OCI-LY1 (cell line): ENCODE measurements at regions not wholly inside any gene's neighbourhood (a gene's known extent, or its start where the extent isn't known, plus 50 kb on each side); places are given as distances from the start of the nearest gene placed in this dataset.

Experiments
- H2AFZ ChIP-seq: fragments of 200-600 bp; sonication (generic), shearing (Covaris generic); 2 replicates; pipeline ENCODE4 v1.6.0; 2014; ENCODE audit warnings: antibody characterized with exemption, mild to moderate bottlenecking, low read length
- H3F3A ChIP-seq: fragments of 200-600 bp; sonication (generic), shearing (Covaris generic); 2 replicates; pipeline ENCODE4 v1.6.0; 2014; ENCODE audit warnings: mild to moderate bottlenecking, antibody characterized with exemption, low read length, moderate library complexity; ENCODE audit not compliant: insufficient read depth
- H3K27ac ChIP-seq: fragments of 200-600 bp; sonication (generic); 2 replicates; pipeline ENCODE4 v1.5.1; 2014; ENCODE audit warnings: low read length, mixed run types, mild to moderate bottlenecking, low read depth; ENCODE audit not compliant: poor library complexity, severe bottlenecking
- H3K27me3 ChIP-seq: fragments of 200-600 bp; sonication (generic); 2 replicates; pipeline ENCODE4 v1.6.0; 2014; ENCODE audit warnings: antibody characterized with exemption, mild to moderate bottlenecking, low read length, moderate library complexity; ENCODE audit not compliant: insufficient read depth
- H3K36me3 ChIP-seq: fragments of 200-600 bp; sonication (generic); 2 replicates; pipeline ENCODE4 v1.6.1; 2014; ENCODE audit warnings: mild to moderate bottlenecking, antibody characterized with exemption, low read length, moderate library complexity, mixed read lengths; ENCODE audit not compliant: insufficient read depth
- H3K4me1 ChIP-seq: fragments of 200-600 bp; sonication (generic); 2 replicates; pipeline ENCODE4 v1.5.1; 2014; ENCODE audit warnings: mild to moderate bottlenecking, low read length, moderate library complexity; ENCODE audit not compliant: insufficient read depth, severe bottlenecking
- H3K4me2 ChIP-seq: fragments of 200-600 bp; sonication (generic), shearing (Covaris generic); 2 replicates; pipeline ENCODE4 v1.6.1; 2014; ENCODE audit warnings: low read length
- H3K4me3 ChIP-seq: fragments of 200-600 bp; sonication (generic); 2 replicates; pipeline ENCODE4 v1.5.1; 2014; ENCODE audit warnings: low read length, low read depth, mild to moderate bottlenecking, mixed read lengths; ENCODE audit not compliant: poor library complexity, severe bottlenecking
- H3K79me2 ChIP-seq: fragments of 200-600 bp; shearing (Covaris generic); 2 replicates; pipeline ENCODE4 v1.6.1; 2016; ENCODE audit warnings: mixed run types, low read length, mixed read lengths; ENCODE audit not compliant: insufficient read depth
- H3K9ac ChIP-seq: fragments of 200-600 bp; sonication (generic), shearing (Covaris generic); 2 replicates; pipeline ENCODE4 v1.6.1; 2014; ENCODE audit warnings: mild to moderate bottlenecking, low read length, mixed read lengths
- H3K9me2 ChIP-seq: fragments of 200-600 bp; sonication (generic), shearing (Covaris generic); 2 replicates; pipeline ENCODE4 v1.6.1; 2014; ENCODE audit warnings: low read depth, mild to moderate bottlenecking, low read length, mixed read lengths
- H3K9me3 ChIP-seq: fragments of 200-600 bp; shearing (Covaris generic); 2 replicates; pipeline ENCODE4 v1.6.1; 2014; ENCODE audit warnings: low read length, mixed read lengths
- H4K20me1 ChIP-seq: fragments of 200-600 bp; sonication (generic), shearing (Covaris generic); 2 replicates; pipeline ENCODE4 v1.6.0; 2016; ENCODE audit warnings: mild to moderate bottlenecking, low read length; ENCODE audit not compliant: insufficient read depth
- CTCF ChIP-seq: fragments of 200-600 bp; sonication (generic), shearing (Covaris generic); IDR thresholded peaks from 2 replicates; pipeline ENCODE4 v1.5.1; 2017; ENCODE audit warnings: mild to moderate bottlenecking, antibody characterized with exemption, low read length, moderate library complexity, mixed read lengths
- EZH2 ChIP-seq: fragments of 200-600 bp; sonication (generic), shearing (Covaris generic); IDR thresholded peaks from 2 replicates; pipeline ENCODE4 v1.8.0; 2017; ENCODE audit warnings: borderline replicate concordance, mixed run types, mild to moderate bottlenecking, antibody characterized with exemption, low read length, moderate library complexity, mixed read lengths

GRCh38 chr10:36650274-36650673 lies 475.1 kb upstream of the ANKRD30A start:
- no peaks in the 10 kb centered on the region for H3K27me3 ChIP-seq
- no peak overlapping the region for H3K27ac ChIP-seq
- H3K79me2 ChIP-seq, result no peaks in the 10 kb centered on the region
- no peak overlapping the region for H3K4me3 ChIP-seq
- H2AFZ ChIP-seq, result no peak overlapping the region
- no peaks in the 10 kb centered on the region for H4K20me1 ChIP-seq
- H3K4me2 ChIP-seq, result no peak overlapping the region
- no peaks in the 10 kb centered on the region for H3K9me2 ChIP-seq
- no peaks in the 10 kb centered on the region for H3K36me3 ChIP-seq
- no peak overlapping the region for H3K9ac ChIP-seq
- H3K9me3 ChIP-seq, result no peaks in the 10 kb centered on the region
- no peaks in the 10 kb centered on the region for H3K4me1 ChIP-seq
- no peaks in the 10 kb centered on the region for H3F3A ChIP-seq
- TF ChIP-seq EZH2 (no peak), CTCF (no peak)

- Histone ChIP-seq H3K4me2 (no peak overlapping the region), H3K4me1 (no peaks in the 10 kb centered on the region), H3F3A (no peaks in the 10 kb centered on the region), H3K36me3 (no peaks in the 10 kb centered on the region), H3K4me3 (no peak overlapping the region), H3K27me3 (no peaks in the 10 kb centered on the region), H4K20me1 (no peaks in the 10 kb centered on the region), H3K27ac (no peak overlapping the region), H3K9me3 (no peaks in the 10 kb centered on the region), H2AFZ (no peak overlapping the region), H3K9me2 (no peaks in the 10 kb centered on the region), H3K79me2 (no peaks in the 10 kb centered on the region), H3K9ac (no peak overlapping the region)
- TF ChIP-seq CTCF (no peak), EZH2 (no peak)
These were observed 477.9 kb upstream of the ANKRD30A start for GRCh38 chr10:36647540-36647939.

- H3K36me3 ChIP-seq, result no peaks in the 10 kb centered on the region
- H3K27ac ChIP-seq, result no peak overlapping the region
- no peaks in the 10 kb centered on the region for H3K79me2 ChIP-seq
- no peaks in the 10 kb centered on the region for H3K27me3 ChIP-seq
- TF ChIP-seq CTCF (no peak), EZH2 (no peak)
- no peaks in the 10 kb centered on the region for H3K9me2 ChIP-seq
- no peaks in the 10 kb centered on the region for H3F3A ChIP-seq
- no peaks in the 10 kb centered on the region for H3K9me3 ChIP-seq
- H3K9ac ChIP-seq, result no peak overlapping the region
- no peaks in the 10 kb centered on the region for H3K4me1 ChIP-seq
- no peaks in the 10 kb centered on the region for H4K20me1 ChIP-seq
- no peak overlapping the region for H2AFZ ChIP-seq
- H3K4me3 ChIP-seq, result no peak overlapping the region
- no peak overlapping the region for H3K4me2 ChIP-seq
These were observed 484.8 kb upstream of the ANKRD30A start for GRCh38 chr10:36640626-36641025.
